Breast epithelium (tissue), 4 donors: ENCODE measurements at regions not wholly inside any gene's neighbourhood (a gene's known extent, or its start where the extent isn't known, plus 50 kb on each side); places are given as distances from the start of the nearest gene placed in this dataset.
"Not testable (repeated sequence)": the region's sequence is repeated elsewhere in the genome, so short reads cannot be mapped to it uniquely, and the experiment has no call there.

Source experiments
- DNase-seq, 2 donors: peaks; one replicate each; pipeline ENCODE4 v3.0.0-alpha.2; 2019; ENCODE audit warnings: low spot score in 2 of 2
- H3K27ac ChIP-seq, 2 donors: fragments of 200-600 bp; sonication (generic) in 1 of 2; one replicate each; pipeline ENCODE4 v1.5.1; 2016 to 2019; ENCODE audit warnings: mild to moderate bottlenecking in 1 of 2
- H3K27me3 ChIP-seq, 2 donors: fragments of 200-600 bp; sonication (generic) in 1 of 2; one replicate each; pipeline versions ENCODE4 v1.5.1 to v1.6.0; 2017 to 2019; ENCODE audit warnings: control low read depth in 1 of 2, mild to moderate bottlenecking in 1 of 2
- H3K36me3 ChIP-seq: fragments of 200-600 bp; one replicate; pipeline ENCODE4 v1.5.1; 2019
- H3K4me1 ChIP-seq, 2 donors: fragments of 200-600 bp; sonication (generic); one replicate each; pipeline ENCODE4 v1.5.1; 2016 to 2019; ENCODE audit warnings: control low read depth in 1 of 2
- H3K4me3 ChIP-seq, 3 donors: fragments of 200-600 bp; sonication (generic); 1 replicate in 2 of 3; 2 replicates in 1 of 3; pipeline ENCODE4 v1.5.1; 2016 to 2019; ENCODE audit warnings: mild to moderate bottlenecking in 3 of 3, moderate library complexity in 2 of 3
- H3K9me3 ChIP-seq, 2 donors: fragments of 200-600 bp; sonication (generic) in 1 of 2; one replicate each; pipeline ENCODE4 v1.5.1; 2016 to 2019; ENCODE audit warnings: control low read depth in 1 of 2
- CTCF ChIP-seq, 3 donors: fragments of 450-650 bp; IDR thresholded peaks; one replicate each; pipeline ENCODE4 v1.5.1; 2016 to 2017; ENCODE audit warnings: antibody characterized with exemption in 3 of 3, mild to moderate bottlenecking in 3 of 3, moderate library complexity in 3 of 3
- POLR2A ChIP-seq: fragments of 450-650 bp; IDR thresholded peaks from one replicate; pipeline ENCODE4 v1.6.1; 2016; ENCODE audit warnings: antibody characterized with exemption, mild to moderate bottlenecking, moderate library complexity
- POLR2AphosphoS5 ChIP-seq, 3 donors: sonication (generic); formaldehyde crosslinking; IDR thresholded peaks; one replicate each; pipeline ENCODE4 v1.6.1; 2017; ENCODE audit warnings: antibody characterized with exemption in 3 of 3
- intact Hi-C: fragments of 100-400 bp; cut with DNase I; formaldehyde crosslinking; loops from one replicate; pipeline ENCODE4 v1.15.1; 2023; ENCODE audit warnings: low total_unique reads

- H3K36me3 ChIP-seq: no peaks in the 10 kb centered on the region
- TF ChIP-seq POLR2A (no peak), CTCF (IDR thresholded peaks at IDR 0.05) (no peak), POLR2AphosphoS5 (IDR thresholded peaks at IDR 0.05) (no peak)
- no peaks in the 10 kb centered on the region for H3K27me3 ChIP-seq
- no peak for DNase-seq
- H3K9me3 ChIP-seq: no peaks in the 10 kb centered on the region
- no peak overlapping the region for H3K27ac ChIP-seq
- no peak overlapping the region for H3K4me3 ChIP-seq
- H3K4me1 ChIP-seq: no peaks in the 10 kb centered on the region
- intact Hi-C loops: no loop called here
Measured at GRCh38 chr14:27863166-27863565, 903.4 kb upstream of the FOXG1 start.

GRCh38 chr14:27881063-27881462 is 885.5 kb upstream of the FOXG1 start:
- H3K4me3 ChIP-seq: no peak overlapping the region
- no peaks in the 10 kb centered on the region for H3K36me3 ChIP-seq
- peaks cover 0 to 3% of the 10 kb centered on the region in 2 donors for H3K9me3 ChIP-seq
- H3K4me1 ChIP-seq: no peaks in the 10 kb centered on the region
- intact Hi-C loops: no loop called here
- no peak for DNase-seq
- no peaks in the 10 kb centered on the region for H3K27me3 ChIP-seq
- H3K27ac ChIP-seq: no peak overlapping the region
- no peak for TF ChIP-seq CTCF (IDR thresholded peaks at IDR 0.05)
- TF ChIP-seq POLR2AphosphoS5 (IDR thresholded peaks at IDR 0.05): no peak
- no peak for TF ChIP-seq POLR2A

GRCh38 chr14:27881646-27882045 is 884.9 kb upstream of the FOXG1 start:
- no peak for TF ChIP-seq CTCF (IDR thresholded peaks at IDR 0.05)
- no peak for TF ChIP-seq POLR2AphosphoS5 (IDR thresholded peaks at IDR 0.05)
- TF ChIP-seq POLR2A: no peak
- no peaks in the 10 kb centered on the region for H3K27me3 ChIP-seq
- intact Hi-C loops: no loop called here
- no peaks in the 10 kb centered on the region for H3K4me1 ChIP-seq
- DNase-seq: no peak
- peaks cover 0 to 3% of the 10 kb centered on the region in 2 donors for H3K9me3 ChIP-seq
- no peak overlapping the region for H3K4me3 ChIP-seq
- H3K36me3 ChIP-seq: no peaks in the 10 kb centered on the region
- no peak overlapping the region for H3K27ac ChIP-seq

- no peak for TF ChIP-seq POLR2A
- no peak for TF ChIP-seq POLR2AphosphoS5 (IDR thresholded peaks at IDR 0.05)
- TF ChIP-seq CTCF (IDR thresholded peaks at IDR 0.05): no peak
- Histone ChIP-seq H3K36me3 (no peaks in the 10 kb centered on the region), H3K9me3 (peaks cover 0 to 3% of the 10 kb centered on the region in 2 donors), H3K27ac (no peak overlapping the region), H3K27me3 (no peaks in the 10 kb centered on the region), H3K4me3 (no peak overlapping the region), H3K4me1 (no peaks in the 10 kb centered on the region)
- intact Hi-C loops: no loop called here
- no peak for DNase-seq
Measured at GRCh38 chr14:27886256-27886655, 880.3 kb upstream of the FOXG1 start.

GRCh38 chr14:27890259-27890658 is 876.3 kb upstream of the FOXG1 start:
- no peak overlapping the region for H3K4me3 ChIP-seq
- no peak for TF ChIP-seq CTCF (IDR thresholded peaks at IDR 0.05)
- TF ChIP-seq POLR2A: no peak
- TF ChIP-seq POLR2AphosphoS5 (IDR thresholded peaks at IDR 0.05): no peak
- no peak overlapping the region for H3K27ac ChIP-seq
- DNase-seq: no peak
- H3K36me3 ChIP-seq: no peaks in the 10 kb centered on the region
- no peaks in the 10 kb centered on the region for H3K9me3 ChIP-seq
- intact Hi-C loops: no loop called here
- no peaks in the 10 kb centered on the region for H3K4me1 ChIP-seq
- H3K27me3 ChIP-seq: no peaks in the 10 kb centered on the region

GRCh38 chr14:27908484-27908883 is 858.1 kb upstream of the FOXG1 start:
- intact Hi-C loops: loop anchor here (2.0 kb wide), 1 partner anchor 16 kb away; no protein-coding TSS in a partner anchor
- H3K27me3 ChIP-seq, H3K4me3 ChIP-seq, DNase-seq, H3K36me3 ChIP-seq, H3K27ac ChIP-seq, H3K4me1 ChIP-seq, H3K9me3 ChIP-seq: not testable (repeated sequence)
